Spleen (tissue), 7 donors: ENCODE measurements at regions not wholly inside any gene's neighbourhood (a gene's known extent, or its start where the extent isn't known, plus 50 kb on each side); places are given as distances from the start of the nearest gene placed in this dataset.

Source experiments
- CTCF ChIP-seq, 11 experiments: fragments of 200-600 bp in 7 of 11; fragments of 450-650 bp in 4 of 11; sonication (generic) in 4 of 11; IDR thresholded peaks in 8 of 11; conservative IDR thresholded peaks in 3 of 11; 1 replicate in 7 of 11; 2 replicates in 4 of 11; pipeline versions ENCODE4 v1.4.0 to v1.8.0; 2016 to 2021; ENCODE audit warnings: antibody characterized with exemption in 11 of 11, inconsistent platforms in 4 of 11, mild to moderate bottlenecking in 1 of 11
- POLR2A ChIP-seq, 3 donors: fragments of 450-650 bp; IDR thresholded peaks; one replicate each; pipeline ENCODE4 v1.5.1; 2017; ENCODE audit warnings: antibody characterized with exemption in 3 of 3, mild to moderate bottlenecking in 1 of 3
- POLR2AphosphoS5 ChIP-seq, 3 donors: sonication (generic); formaldehyde crosslinking; IDR thresholded peaks; one replicate each; pipeline ENCODE4 v1.5.1; 2017; ENCODE audit warnings: antibody characterized with exemption in 3 of 3
- donor health status: DM: no; HTN: no; CAD: no; lungs with moderate emphysema.
- donor health status: DM: no; HTN: no; CAD: no.
- donor health status: DM: no; HTN: no; CAD: no.

- TF ChIP-seq CTCF (IDR thresholded peaks at IDR 0.05 in 8 of 11, conservative IDR thresholded peaks at IDR 0.05 in 3 of 11) (no peak), POLR2A (IDR thresholded peaks at IDR 0.05) (no peak), POLR2AphosphoS5 (IDR thresholded peaks at IDR 0.05) (no peak)
Observed at GRCh38 chr3:88824666-88825564, 282.5 kb upstream of the EPHA3 start.
